ENCODE measurements at regions not wholly inside any gene's neighbourhood (a gene's known extent, or its start where the extent isn't known, plus 50 kb on each side); places are given as distances from the start of the nearest gene placed in this dataset.
"Not testable (repeated sequence)": the region's sequence is repeated elsewhere in the genome, so short reads cannot be mapped to it uniquely, and the experiment has no call there.

- no peak for DNase-seq (ENCODE audit: low read depth in 2 of 2)
These were observed 352.4 kb upstream of the MGAT4C start for GRCh38 chr12:86608638-86609037.

DNA sequence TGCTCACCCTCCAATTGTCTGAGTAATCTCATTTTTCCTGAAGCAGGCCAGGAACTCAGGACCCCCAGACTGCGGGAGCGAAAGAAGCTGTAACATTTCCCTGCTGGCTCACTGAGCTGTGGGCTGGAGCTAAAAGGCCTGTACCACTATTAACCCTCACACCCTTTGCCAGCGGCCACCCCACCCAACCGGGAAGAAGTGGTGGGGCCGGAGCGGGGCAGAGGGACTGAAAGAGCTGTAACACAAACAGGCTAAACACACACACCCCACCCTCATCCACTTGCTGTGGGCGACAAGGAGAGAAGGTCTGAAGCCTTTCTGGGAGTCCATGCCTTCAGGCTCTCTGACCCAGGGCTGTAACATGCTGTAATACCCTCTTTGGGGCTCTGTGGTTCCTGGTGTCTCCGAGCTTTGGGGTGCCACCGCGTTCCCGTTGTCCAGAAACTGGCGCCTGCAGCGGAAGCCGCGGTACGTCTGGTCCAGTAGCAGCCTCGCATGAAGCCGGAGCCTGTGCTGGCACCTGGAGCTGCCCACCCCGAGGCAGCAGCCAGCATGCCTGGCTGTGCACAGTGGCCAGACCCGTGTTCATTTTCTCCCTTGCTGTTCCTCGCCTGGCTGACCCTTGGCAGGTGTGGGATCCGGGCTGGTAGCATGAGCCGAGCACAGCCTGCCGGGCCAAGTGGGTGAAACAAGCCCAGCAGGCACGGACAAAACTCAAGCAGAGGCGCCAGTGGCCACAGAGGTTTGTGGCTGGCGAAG is 345.5 kb upstream of the MGAT4C start:
- no peak for DNase-seq (ENCODE audit: low read depth in 2 of 2)

- no peak for DNase-seq (ENCODE audit: low read depth in 2 of 2)
These were observed 344.6 kb upstream of the MGAT4C start for GRCh38 chr12:86600664-86601231.

DNA sequence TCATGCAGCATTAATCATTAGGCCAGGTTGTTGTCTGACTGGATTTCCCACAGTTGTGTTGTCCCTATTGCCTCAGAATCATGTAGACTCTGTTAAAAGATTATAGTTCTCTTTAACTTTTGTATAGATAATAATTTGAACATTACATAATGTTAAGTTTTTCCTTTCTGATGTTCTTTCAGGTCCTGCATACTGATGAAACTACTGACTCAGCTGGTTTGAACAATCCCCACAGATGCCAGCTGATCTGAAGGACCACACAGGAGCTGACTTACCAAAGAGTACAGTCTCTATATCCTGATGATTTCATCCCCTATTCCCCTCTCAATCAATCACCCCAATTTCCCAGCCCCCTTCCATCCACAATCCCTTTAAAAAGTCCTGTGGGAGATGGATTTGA is 341.2 kb upstream of the MGAT4C start:
- DNase-seq (ENCODE audit: low read depth in 2 of 2): no peak

DNA sequence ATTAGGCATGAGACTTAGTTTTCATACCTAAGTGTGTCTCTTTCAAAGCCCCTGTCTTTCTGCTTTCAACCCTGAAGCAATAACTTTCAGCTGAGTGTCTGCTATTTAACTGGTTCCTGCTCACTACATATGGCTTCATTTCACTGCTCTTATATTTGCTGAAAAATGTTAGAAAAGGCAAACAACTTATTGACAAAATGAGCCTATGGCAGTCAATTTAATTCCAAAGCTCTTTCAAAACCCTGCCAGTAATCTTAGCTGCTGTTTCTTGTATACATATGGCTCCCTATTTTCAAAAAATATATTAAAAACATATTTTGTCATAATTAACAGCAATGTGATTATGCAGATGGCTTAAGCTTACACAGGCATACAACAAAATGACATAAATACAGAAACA is 334.1 kb upstream of the MGAT4C start:
- DNase-seq (ENCODE audit: low read depth in 2 of 2): no peak

DNA sequence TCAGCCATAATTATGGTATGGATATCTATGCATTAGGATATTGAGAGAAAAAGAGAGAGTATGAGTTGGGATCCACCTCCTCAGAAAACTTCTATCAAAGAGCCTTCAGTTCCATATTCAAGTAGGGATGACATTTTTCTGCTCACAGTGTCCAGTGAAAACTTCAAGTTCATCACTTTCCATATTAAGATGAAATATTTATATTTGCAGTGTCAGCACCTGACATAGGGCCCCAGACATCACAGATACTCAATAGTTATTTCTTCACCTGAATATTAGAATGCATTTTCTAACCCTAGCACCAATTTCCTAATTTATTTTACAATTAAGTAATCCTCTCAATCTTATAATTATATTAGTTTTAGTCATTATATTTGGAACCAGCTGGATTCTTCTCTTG is 318.0 kb upstream of the MGAT4C start:
- no peak for DNase-seq (ENCODE audit: low read depth in 2 of 2)

DNA sequence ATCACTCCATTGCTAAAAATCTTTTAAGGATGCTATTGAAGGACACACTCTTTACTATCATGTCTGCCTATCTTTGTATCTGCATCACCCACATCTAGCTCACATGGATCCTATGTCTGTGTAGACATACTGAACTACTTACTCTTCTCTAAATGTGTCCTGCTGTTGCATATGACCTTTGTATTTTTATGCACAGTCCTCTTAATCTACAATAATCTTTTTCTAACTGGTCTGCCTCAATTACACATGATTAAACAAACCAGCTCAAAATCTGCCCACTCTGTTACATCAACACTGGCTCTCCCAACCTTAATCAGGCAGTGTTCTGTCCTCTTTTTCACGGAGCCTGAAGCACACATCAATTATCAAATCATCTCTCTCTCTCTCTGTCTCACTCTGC is 316.3 kb upstream of the MGAT4C start:
- no peak for DNase-seq (ENCODE audit: low read depth in 2 of 2)

DNA sequence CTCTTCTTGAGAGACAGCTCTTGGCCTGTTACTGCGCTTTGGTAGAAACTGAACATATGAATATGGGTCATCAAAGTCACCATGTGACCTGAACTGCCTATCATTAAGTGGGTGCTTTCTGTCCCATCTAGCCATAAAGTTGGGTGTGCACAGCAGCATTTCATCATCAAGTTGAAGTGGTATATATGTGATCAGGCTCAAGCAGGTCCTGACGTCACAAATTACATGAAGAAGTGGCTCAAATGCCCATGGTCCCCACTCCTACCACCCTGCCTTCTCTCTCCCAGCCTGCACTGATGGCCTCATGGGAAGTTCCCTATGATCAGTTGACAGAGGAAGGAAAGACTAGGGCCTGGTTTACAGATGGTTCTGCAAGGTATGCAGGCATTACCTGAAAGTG is 308.8 kb upstream of the MGAT4C start:
- DNase-seq (ENCODE audit: low read depth in 2 of 2): no peak

- DNase-seq (ENCODE audit: low read depth in 2 of 2): not testable (repeated sequence)
These were observed 299.3 kb upstream of the MGAT4C start for GRCh38 chr12:86555491-86555890.

- DNase-seq (ENCODE audit: low read depth in 2 of 2): no peak
These were observed 295.0 kb upstream of the MGAT4C start for GRCh38 chr12:86551146-86551571.

DNA sequence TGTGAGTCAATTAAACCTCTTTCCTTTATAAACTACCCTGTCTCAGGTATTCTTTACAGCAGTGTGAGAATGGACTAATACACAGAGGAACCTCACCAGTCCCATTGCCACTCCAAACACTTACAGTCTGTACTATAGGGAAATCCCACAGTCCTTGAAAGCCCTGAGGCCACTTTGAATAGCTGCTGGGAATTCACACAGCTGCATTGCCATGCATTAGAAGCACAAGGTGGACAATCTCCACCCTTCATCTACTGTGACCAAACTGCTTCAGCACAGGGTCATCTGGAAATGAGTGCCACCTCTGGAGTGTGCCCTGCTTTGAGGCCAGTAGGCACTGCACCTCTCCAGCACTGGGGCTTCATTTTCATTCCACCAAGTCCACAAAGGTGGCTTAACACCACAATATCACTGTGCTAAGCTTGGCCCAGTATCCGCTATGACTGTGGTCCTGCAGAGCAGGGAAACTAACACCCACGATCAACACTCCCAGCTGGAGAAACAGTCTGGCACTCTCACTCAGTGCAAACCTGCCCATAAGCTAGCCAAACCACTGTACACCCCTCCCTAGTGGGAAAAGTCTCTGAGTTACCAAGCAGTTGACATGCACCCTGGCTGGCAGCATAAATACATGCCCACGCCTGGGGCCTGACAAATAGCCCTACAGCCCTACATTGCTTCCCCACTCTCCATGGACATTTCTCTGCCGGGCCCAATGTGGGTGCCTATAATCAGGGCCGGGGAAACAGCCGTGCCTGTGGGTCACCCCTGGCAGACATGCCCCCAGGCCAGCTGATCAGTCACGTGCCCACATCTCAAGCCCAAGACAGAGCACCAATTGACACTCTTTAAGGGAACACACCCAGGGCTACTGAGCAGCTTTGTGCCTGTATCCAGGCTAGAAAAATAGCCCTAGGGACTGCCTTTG is 294.3 kb upstream of the MGAT4C start:
- no peak for DNase-seq (ENCODE audit: low read depth in 2 of 2)

DNA sequence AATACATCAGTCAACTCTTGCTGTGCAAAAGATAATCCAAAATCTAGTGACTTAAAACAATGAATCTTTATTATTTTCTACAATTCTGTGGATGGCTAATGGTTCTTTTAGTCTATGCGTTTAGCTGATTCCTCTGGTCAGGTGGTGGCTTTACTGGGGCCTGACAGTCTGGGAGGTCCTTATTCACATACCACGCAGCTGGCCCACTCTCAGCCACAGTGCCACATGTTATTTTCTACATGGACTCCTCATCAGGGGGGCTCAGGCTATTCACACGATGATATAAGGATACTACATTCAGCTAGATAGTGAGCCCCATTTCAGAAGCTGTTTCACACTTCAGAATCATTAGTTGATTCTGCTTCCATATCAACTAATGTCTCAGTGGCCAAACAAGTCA is 287.5 kb upstream of the MGAT4C start:
- DNase-seq (ENCODE audit: low read depth in 2 of 2): no peak

DNA sequence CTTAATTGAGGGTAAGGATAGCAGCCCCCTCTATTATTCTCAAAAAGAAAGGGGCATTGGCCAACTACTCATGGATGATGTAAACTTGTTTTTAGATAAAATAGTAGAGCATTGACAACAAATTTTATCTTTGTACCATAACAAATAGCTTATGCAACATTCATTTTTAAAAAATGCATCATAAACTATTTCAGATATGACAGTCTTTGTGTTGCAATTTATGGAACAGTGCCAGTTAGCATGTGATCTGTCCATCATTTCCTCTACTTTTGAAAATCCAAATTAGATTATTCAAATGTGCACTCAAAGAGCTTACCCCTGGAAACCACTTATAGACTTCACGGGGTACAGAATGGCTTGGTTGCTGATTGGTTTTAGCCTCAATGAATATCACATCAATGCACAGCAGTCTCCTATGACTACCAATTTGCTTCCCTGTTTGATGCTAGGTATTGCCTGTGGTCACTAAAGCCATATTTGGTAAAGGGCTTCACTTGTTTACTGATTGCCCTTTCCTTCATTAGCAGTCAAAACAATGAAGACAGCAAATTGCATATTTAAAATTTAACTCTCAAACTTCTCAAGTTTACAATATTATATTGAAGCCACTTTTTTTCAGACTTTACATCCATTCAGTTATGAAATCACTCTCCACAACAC is 274.9 kb upstream of the MGAT4C start:
- no peak for DNase-seq (ENCODE audit: low read depth in 2 of 2)

DNA sequence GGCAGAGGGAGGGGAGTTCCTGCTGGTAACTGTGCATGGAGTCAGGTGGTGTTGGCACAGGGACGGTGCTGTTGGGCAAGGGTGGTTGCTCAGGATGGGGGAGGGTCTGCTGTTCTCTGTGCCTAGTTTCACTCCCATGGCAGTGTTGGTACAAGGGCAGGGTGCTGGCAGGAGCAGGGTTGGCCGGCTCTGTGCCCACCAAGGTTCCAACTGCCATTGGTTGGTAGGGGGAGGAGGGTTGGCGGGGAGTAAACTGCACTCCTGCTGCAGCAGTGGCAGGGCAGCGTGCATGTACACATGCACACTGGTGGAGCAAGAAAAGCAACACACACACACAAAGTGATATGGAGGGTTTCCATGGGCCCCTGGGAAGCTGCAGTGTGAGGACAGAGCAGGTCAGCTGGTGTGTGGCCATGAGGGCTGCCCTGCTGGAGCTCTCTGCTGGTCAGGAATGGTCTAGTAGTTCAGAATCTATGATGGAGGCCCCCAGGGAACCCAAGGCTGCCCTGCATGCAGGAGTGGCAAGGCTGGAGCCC is 269.9 kb upstream of the MGAT4C start:
- no peak for DNase-seq (ENCODE audit: low read depth in 2 of 2)

DNA sequence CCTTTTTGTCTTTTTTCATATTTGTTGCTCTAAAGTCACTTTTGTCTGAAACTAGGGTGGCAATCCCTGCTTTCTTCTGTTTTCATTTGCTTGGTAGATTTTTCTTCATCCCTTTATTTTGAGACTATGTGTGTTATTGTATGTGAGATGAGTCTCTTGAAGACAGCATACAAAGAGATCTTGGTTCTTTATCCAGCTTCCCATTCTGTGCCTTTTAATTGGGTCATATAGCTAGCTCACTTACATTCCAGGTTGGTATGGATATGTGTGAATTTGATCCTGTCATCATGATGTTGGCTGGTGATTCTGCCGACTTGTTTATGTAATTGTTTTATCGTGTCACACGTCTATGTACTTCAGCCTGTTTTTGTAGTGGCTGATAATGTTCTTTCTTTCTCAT is 267.7 kb upstream of the MGAT4C start:
- DNase-seq (ENCODE audit: low read depth in 2 of 2): no peak

- DNase-seq (ENCODE audit: low read depth in 2 of 2): no peak
These were observed 265.7 kb upstream of the MGAT4C start for GRCh38 chr12:86521870-86522269.

- DNase-seq (ENCODE audit: low read depth in 2 of 2): no peak
These were observed 257.0 kb upstream of the MGAT4C start for GRCh38 chr12:86513226-86513625.

DNA sequence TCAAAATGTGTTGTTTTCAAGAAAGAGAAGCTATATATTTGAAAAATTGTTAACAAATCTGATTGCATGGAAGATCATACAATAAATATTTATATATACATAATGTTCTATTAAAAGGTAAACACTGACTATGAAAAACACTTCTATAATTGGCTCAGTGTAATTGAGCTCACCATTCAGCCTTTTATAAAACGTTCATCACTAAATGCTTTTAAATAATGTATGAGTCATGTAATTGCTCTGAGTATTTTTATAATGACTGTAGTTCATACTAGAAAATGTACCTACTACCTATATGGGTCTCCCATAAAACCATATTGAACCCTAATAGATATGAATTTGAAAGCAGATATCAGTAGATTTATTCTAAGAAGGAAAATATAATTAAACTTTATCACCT is 240.4 kb upstream of the MGAT4C start:
- DNase-seq (ENCODE audit: low read depth in 2 of 2): no peak

- DNase-seq (ENCODE audit: low read depth in 2 of 2): no peak
These were observed 228.3 kb upstream of the MGAT4C start for GRCh38 chr12:86484473-86484872.

- DNase-seq (ENCODE audit: low read depth in 2 of 2): no peak
These were observed 217.0 kb upstream of the MGAT4C start for GRCh38 chr12:86473231-86473630.

- DNase-seq (ENCODE audit: low read depth in 2 of 2): no peak
These were observed 200.6 kb upstream of the MGAT4C start for GRCh38 chr12:86456776-86457175.

DNA sequence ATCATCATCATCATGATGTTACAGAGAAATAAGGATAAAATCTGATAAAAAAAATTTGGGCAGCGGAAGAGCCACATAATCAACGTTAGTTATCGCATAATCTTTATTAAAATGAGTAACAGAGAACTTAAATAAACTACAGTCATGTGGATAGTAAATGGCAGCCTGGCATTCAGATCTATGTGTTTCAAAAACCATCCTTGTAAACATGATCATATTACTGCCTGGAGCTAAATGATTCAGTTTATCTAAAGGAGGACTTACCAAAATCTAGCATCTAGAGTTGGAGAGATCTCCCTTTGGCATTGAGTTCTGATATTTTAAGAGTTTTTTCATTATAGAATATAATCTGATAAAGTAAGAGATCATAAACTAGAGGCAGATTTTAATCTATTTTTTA is 200.1 kb upstream of the MGAT4C start:
- DNase-seq (ENCODE audit: low read depth in 2 of 2): no peak

All from dermis microvascular lymphatic vessel endothelial cell (primary cell).